CD4-positive, alpha-beta T cell treated with Interleukin-21 for 1 hour (primary cell): ENCODE measurements at regions not wholly inside any gene's neighbourhood (a gene's known extent, or its start where the extent isn't known, plus 50 kb on each side); places are given as distances from the start of the nearest gene placed in this dataset.

Source experiments
- DNase-seq: peaks from one replicate; pipeline ENCODE4 v3.0.0-alpha.2; 2020

DNA sequence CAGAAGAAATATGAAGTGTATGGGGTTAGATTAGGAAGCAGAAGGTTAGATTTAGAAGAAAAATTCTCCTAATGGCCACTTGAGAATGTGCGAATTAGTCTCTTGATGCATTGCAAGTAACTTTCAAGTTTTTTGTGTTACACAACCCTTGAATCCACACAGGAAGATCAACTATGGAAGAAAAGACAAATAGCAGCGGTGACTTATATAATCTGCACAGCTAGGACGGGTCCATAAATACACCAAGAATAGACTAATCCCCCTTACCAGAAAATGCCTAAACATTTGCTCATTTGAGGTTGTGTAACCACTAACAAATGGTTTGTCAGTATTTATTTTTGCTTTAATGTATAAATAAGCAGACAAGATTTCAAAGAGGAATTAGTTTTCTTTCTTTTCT is 182.6 kb downstream of the TGFB2 start:
- no peak for DNase-seq

- no peak for DNase-seq
Measured at GRCh38 chr1:218529646-218530300, 184.6 kb downstream of the TGFB2 start.

- DNase-seq = no peak
Measured at GRCh38 chr1:218531936-218532335, 186.8 kb downstream of the TGFB2 start.

GRCh38 chr1:218536296-218536986 is 191.3 kb downstream of the TGFB2 start:
- no peak for DNase-seq

- no peak for DNase-seq
Measured at GRCh38 chr1:218537122-218537913, 192.2 kb downstream of the TGFB2 start.

GRCh38 chr1:218538341-218538740 is 193.2 kb downstream of the TGFB2 start:
- no peak for DNase-seq

DNA sequence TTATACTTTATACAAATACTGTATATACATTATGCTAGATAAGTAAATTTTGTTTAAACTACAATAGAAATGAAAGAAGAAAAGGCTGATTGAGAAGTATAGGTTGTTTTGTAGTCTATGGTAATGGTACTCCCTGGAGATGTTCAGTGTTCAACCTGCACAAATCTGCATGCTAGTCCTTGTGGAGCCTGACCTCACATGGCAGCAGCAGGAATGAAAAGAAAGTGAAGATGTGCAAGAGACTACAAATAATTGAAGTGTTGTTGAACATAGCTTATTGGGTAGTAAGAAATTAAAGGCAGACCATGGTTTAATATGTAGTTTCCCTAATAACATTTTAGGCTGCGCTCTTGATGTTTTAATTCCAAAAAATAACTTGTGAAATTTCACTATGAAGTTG is 201.2 kb downstream of the TGFB2 start:
- no peak for DNase-seq

DNA sequence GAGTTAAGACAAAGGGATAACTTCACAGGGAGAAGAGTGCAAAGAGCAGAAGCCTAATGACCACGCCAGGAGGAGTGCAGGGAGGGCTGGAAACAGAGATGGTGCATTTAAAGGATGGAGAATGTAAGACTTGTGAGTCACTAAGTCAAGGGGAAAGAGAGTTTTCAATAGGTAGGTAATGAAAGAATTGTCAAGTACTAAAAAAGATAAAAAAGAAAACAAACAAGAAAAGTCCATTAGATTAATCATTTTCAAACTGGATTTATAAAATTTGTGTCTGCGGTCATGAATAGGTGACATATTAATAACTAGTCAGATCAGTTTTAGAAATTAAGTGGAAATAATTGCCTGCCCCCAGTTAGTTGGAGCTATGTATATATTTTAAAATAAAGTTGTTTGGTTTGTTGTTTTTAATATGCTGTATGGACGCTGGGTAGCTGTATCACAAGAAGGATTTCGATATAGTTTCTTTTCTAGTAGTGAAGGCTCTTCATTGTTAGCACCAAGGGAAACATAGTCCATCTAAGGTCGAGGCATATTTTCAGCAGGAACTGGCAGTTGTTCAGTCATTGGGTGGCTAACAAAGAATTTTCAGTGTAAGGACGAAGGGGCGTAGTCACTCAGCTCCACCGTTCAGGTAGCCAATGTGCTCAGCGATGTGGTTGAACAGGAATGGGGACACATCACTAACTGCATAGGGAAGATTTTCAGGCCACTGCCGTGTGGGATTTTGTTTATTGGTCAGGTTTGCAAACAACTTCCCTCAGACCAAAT is 203.0 kb downstream of the TGFB2 start:
- DNase-seq = no peak

GRCh38 chr1:218548764-218549163 is 203.6 kb downstream of the TGFB2 start:
- DNase-seq = no peak

- no peak for DNase-seq
Measured at GRCh38 chr1:218553197-218553596, 208.1 kb downstream of the TGFB2 start.

- DNase-seq = no peak
Measured at GRCh38 chr1:218556016-218556415, 210.9 kb downstream of the TGFB2 start.

DNA sequence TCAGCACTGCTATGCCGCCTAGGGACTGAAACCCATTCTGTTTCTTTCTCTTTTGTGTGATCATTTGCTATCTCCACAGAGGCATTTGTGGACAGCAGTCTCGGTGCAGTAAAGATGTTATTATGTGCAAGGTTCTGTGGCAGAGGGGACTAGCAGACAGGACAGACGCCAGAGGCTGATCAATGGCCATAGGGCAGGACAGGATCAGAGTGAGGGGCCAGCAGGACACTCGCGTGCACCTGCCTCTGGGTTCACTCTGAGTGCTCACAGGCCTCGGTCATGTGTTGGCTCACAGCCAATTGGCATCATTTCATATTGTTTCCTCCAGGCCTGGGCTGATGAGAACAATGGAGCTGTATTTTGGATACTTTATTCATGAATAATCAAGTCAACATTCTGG is 212.6 kb downstream of the TGFB2 start:
- DNase-seq = no peak

- DNase-seq = no peak
Measured at GRCh38 chr1:218558271-218558810, 213.2 kb downstream of the TGFB2 start.

- DNase-seq = no peak
Measured at GRCh38 chr1:218565377-218565776, 220.2 kb downstream of the TGFB2 start.

GRCh38 chr1:218568962-218569550 is 223.9 kb downstream of the TGFB2 start:
- no peak for DNase-seq

- DNase-seq = no peak
Measured at GRCh38 chr1:218570456-218570855, 225.3 kb downstream of the TGFB2 start.

DNA sequence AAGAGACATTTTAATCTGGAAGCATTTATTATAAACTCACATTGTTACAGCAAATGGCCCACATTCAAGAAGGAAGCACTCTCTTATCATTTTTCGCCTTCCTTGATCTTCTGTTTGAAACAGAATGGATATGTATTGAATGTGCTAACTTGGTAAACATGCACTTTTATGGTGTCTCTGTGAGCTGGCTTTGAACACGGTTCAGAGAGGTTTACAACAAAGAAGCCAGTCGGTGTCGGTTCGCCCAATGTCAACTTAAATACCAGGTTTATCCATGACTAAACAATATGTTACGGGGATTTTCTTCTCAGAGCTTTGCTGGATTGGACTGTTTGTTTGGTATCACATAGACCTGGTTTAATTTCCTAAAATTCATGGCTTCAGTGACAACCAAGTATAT is 226.4 kb downstream of the TGFB2 start:
- no peak for DNase-seq

- no peak for DNase-seq
Measured at GRCh38 chr1:218572050-218572449, 226.9 kb downstream of the TGFB2 start.

- DNase-seq = no peak
Measured at GRCh38 chr1:218573925-218574324, 228.8 kb downstream of the TGFB2 start.

GRCh38 chr1:218575079-218575478 is 229.9 kb downstream of the TGFB2 start:
- no peak for DNase-seq

DNA sequence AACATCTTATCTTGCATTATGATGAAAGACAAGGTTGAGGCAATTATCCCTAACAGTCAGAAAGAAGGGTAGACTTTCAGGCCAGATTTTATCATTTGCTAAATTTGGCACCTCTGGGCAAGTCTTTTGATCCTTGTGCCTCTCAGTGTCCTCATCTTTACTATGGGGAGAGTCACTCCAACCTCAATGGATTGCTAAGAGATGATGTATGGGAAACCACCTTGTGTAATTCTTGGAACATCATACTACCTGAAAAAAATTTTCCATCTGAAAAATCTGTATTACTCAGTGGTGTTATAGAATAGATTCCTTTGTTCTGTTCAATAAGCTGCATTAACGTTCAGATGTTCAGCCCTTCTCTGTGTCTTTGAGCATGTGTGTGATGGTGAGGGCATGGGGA is 230.7 kb downstream of the TGFB2 start:
- no peak for DNase-seq

GRCh38 chr1:218582646-218583045 is 237.5 kb downstream of the TGFB2 start:
- no peak for DNase-seq
